ENCODE measurements at regions not wholly inside any gene's neighbourhood (a gene's known extent, or its start where the extent isn't known, plus 50 kb on each side); places are given as distances from the start of the nearest gene placed in this dataset.

- no peak for TF ChIP-seq SMARCC2 (IDR thresholded peaks at IDR 0.05)
- no peak for TF ChIP-seq ZNF580 (CRISPR knock-in tag; IDR thresholded peaks at IDR 0.05; ENCODE audit: borderline replicate concordance, low read depth)
- no peak for TF ChIP-seq CBX2 (IDR thresholded peaks at IDR 0.05; ENCODE audit: low read depth, low read length)
- no peak for TF ChIP-seq CBX2 (CRISPR knock-in tag; IDR thresholded peaks at IDR 0.05; ENCODE audit: low read depth)
- no peak for TF ChIP-seq FOXP1 (IDR thresholded peaks at IDR 0.05)
- no peak for TF ChIP-seq FOXP1 (CRISPR knock-in tag; IDR thresholded peaks at IDR 0.05)
- no peak for TF ChIP-seq ARNT2 (CRISPR knock-in tag; IDR thresholded peaks at IDR 0.05; ENCODE audit: low read depth)
- no peak for TF ChIP-seq ZNF362 (CRISPR knock-in tag; IDR thresholded peaks at IDR 0.05; ENCODE audit: borderline replicate concordance)
- no peak for TF ChIP-seq CBX1 (IDR thresholded peaks at IDR 0.05; ENCODE audit: low read depth)
- no peak for TF ChIP-seq TRIM24 (CRISPR knock-in tag; IDR thresholded peaks at IDR 0.05)
- TF ChIP-seq JUND (CRISPR knock-in tag; IDR thresholded peaks at IDR 0.05), result no peak
These were observed 127.5 kb downstream of the TBC1D30 start for GRCh38 chr12:64951944-64952343.
